Neutrophil (primary cell): ENCODE measurements at regions not wholly inside any gene's neighbourhood (a gene's known extent, or its start where the extent isn't known, plus 50 kb on each side); places are given as distances from the start of the nearest gene placed in this dataset.

ENCODE experiments used
- H3K27ac ChIP-seq: fragments of 200-600 bp; sonication (generic); 2 replicates; pipeline ENCODE4 v1.5.1; 2016; ENCODE audit warnings: mild to moderate bottlenecking, moderate library complexity
- H3K27me3 ChIP-seq: fragments of 200-600 bp; sonication (generic); 2 replicates; pipeline ENCODE4 v1.6.0; 2016; ENCODE audit warnings: mild to moderate bottlenecking
- H3K36me3 ChIP-seq: fragments of 200-600 bp; sonication (generic); 2 replicates; pipeline ENCODE4 v1.5.1; 2017
- H3K4me1 ChIP-seq, 2 experiments: fragments of 200-600 bp in 1 of 2; sonication (generic) in 1 of 2; 1 replicate in 1 of 2; 2 replicates in 1 of 2; pipeline versions ENCODE4 v1.5.1 to v1.6.1; 2013 to 2016; ENCODE audit warnings: low read depth in 1 of 2, low read length in 1 of 2, mild to moderate bottlenecking in 1 of 2, moderate library complexity in 1 of 2; ENCODE audit not compliant: control insufficient read depth in 1 of 2, insufficient read depth in 1 of 2
- H3K4me3 ChIP-seq, 2 experiments: fragments of 200-600 bp in 1 of 2; sonication (generic) in 1 of 2; 1 replicate in 1 of 2; 2 replicates in 1 of 2; pipeline ENCODE4 v1.5.1; 2013 to 2016; ENCODE audit warnings: low read depth in 1 of 2, low read length in 1 of 2, mild to moderate bottlenecking in 1 of 2, moderate library complexity in 1 of 2
- H3K9me3 ChIP-seq: fragments of 200-600 bp; sonication (generic); 2 replicates; pipeline ENCODE4 v1.5.1; 2016
- CTCF ChIP-seq: fragments of 200-600 bp; sonication (generic); IDR thresholded peaks from 2 replicates; pipeline ENCODE4 v1.5.1; 2016; ENCODE audit warnings: antibody characterized with exemption

- H3K27ac ChIP-seq = no peak overlapping the region
- no peaks in the 10 kb centered on the region for H3K9me3 ChIP-seq
- no peaks in the 10 kb centered on the region for H3K4me1 ChIP-seq
- H3K4me3 ChIP-seq = no peak overlapping the region
- H3K27me3 ChIP-seq = no peaks in the 10 kb centered on the region
- no peak for TF ChIP-seq CTCF
- no peaks in the 10 kb centered on the region for H3K36me3 ChIP-seq
Observed at GRCh38 chr19:28855216-28855615, 357.7 kb downstream of the UQCRFS1 start.

- Histone ChIP-seq H3K9me3 (no peaks in the 10 kb centered on the region), H3K4me1 (no peaks in the 10 kb centered on the region), H3K4me3 (no peak overlapping the region), H3K27me3 (no peaks in the 10 kb centered on the region), H3K36me3 (no peaks in the 10 kb centered on the region), H3K27ac (no peak overlapping the region)
- TF ChIP-seq CTCF = no peak
Observed at GRCh38 chr19:28847468-28847867, 365.5 kb downstream of the UQCRFS1 start.

GRCh38 chr19:28846094-28846812, 366.7 kb downstream of the UQCRFS1 start:
- no peaks in the 10 kb centered on the region for H3K36me3 ChIP-seq
- H3K4me1 ChIP-seq = no peaks in the 10 kb centered on the region
- no peak overlapping the region for H3K4me3 ChIP-seq
- no peaks in the 10 kb centered on the region for H3K27me3 ChIP-seq
- H3K27ac ChIP-seq = no peak overlapping the region
- TF ChIP-seq CTCF = no peak
- H3K9me3 ChIP-seq = no peaks in the 10 kb centered on the region

- Histone ChIP-seq H3K27me3 (no peaks in the 10 kb centered on the region), H3K4me1 (no peaks in the 10 kb centered on the region), H3K4me3 (no peak overlapping the region), H3K27ac (no peak overlapping the region), H3K9me3 (no peaks in the 10 kb centered on the region), H3K36me3 (no peaks in the 10 kb centered on the region)
- TF ChIP-seq CTCF = no peak
Observed at GRCh38 chr19:28843761-28844492, 369.0 kb downstream of the UQCRFS1 start.

GRCh38 chr19:28841531-28841930, 371.4 kb downstream of the UQCRFS1 start:
- H3K4me3 ChIP-seq = no peak overlapping the region
- no peak overlapping the region for H3K27ac ChIP-seq
- no peaks in the 10 kb centered on the region for H3K9me3 ChIP-seq
- no peaks in the 10 kb centered on the region for H3K36me3 ChIP-seq
- no peak for TF ChIP-seq CTCF
- no peaks in the 10 kb centered on the region for H3K27me3 ChIP-seq
- no peaks in the 10 kb centered on the region for H3K4me1 ChIP-seq
